K562 (cell line): ENCODE measurements at regions not wholly inside any gene's neighbourhood (a gene's known extent, or its start where the extent isn't known, plus 50 kb on each side); places are given as distances from the start of the nearest gene placed in this dataset.

ENCODE experiments used
- ATAC-seq: fragments of 200-7000 bp; cut with Tn5 transposase; 3 replicates; pipeline ENCODE4 v1.9.1; 2020; ENCODE audit warnings: moderate library complexity
- BruUV-seq: library from RNA; stranded (reverse); fragments of 400-500 nt; replicated peaks from 2 replicates; lab custom pipeline; 2021; lab: Mats Ljungman, UMichigan
- CTCF ChIA-PET: fragments of 300-600 bp; formaldehyde crosslinking; extraction: SDS; loops from one replicate; lab custom pipeline; 2021; ENCODE audit warnings: low intra/inter-chr PET ratio; lab: Yijun Ruan, JAX
- POLR2A ChIA-PET: fragments of 300-600, 350-650 bp; sonication (Branson Sonifier 250); formaldehyde crosslinking; extraction: SDS; loops from one replicate; lab custom pipeline; 2021; ENCODE audit warnings: antibody characterized with exemption, inconsistent platforms; lab: Yijun Ruan, JAX
- DNase-seq, 4 experiments: peaks; one replicate each; pipeline versions ENCODE4 v3.0.0 to v3.0.0-alpha.2; 2011 to 2018; ENCODE audit warnings: low spot score in 3 of 4, mixed read lengths in 3 of 4; ENCODE audit errors: extremely low read depth in 1 of 4
- FAIRE-seq: peaks from 2 replicates; lab custom pipeline; 2011; peaks lifted over from hg19 to GRCh38; lab: Jason Lieb, UNC
- H2AFZ ChIP-seq: 2 replicates; pipeline ENCODE4 v1.6.0; 2011; ENCODE audit warnings: low read depth, low read length, control low read depth, inconsistent platforms
- H3K27ac ChIP-seq: fragments of 200-600 bp; 3 replicates; pipeline ENCODE4 v1.8.0; 2011; ENCODE audit warnings: low read depth, mild to moderate bottlenecking, control low read depth, inconsistent platforms, low read length, moderate library complexity, mixed read lengths; ENCODE audit errors: extremely low read depth
- H3K27me3 ChIP-seq, 2 experiments: fragments of 300-600 bp in 1 of 2; 2 replicates in 1 of 2; 3 replicates in 1 of 2; pipeline versions ENCODE4 v1.6.0 to v1.8.0; 2011; ENCODE audit warnings: inconsistent platforms in 2 of 2, low read length in 2 of 2, mild to moderate bottlenecking in 1 of 2, mixed read lengths in 1 of 2, moderate library complexity in 1 of 2; ENCODE audit not compliant: control insufficient read depth in 2 of 2, insufficient read depth in 2 of 2
- H3K36me3 ChIP-seq: fragments of 300-600 bp; 3 replicates; pipeline ENCODE4 v1.8.0; 2011; ENCODE audit warnings: mild to moderate bottlenecking, low read length, inconsistent platforms; ENCODE audit not compliant: control insufficient read depth, insufficient read depth
- H3K4me1 ChIP-seq, 2 experiments: fragments of 200-600 bp in 1 of 2; replicated peaks in 1 of 2; 2 replicates in 1 of 2; 3 replicates in 1 of 2; pipeline versions ENCODE4 v1.5.1 to v1.8.0; 2011; ENCODE audit warnings: inconsistent platforms in 2 of 2, low read length in 2 of 2, mild to moderate bottlenecking in 1 of 2, mixed read lengths in 1 of 2, moderate library complexity in 1 of 2; ENCODE audit not compliant: control insufficient read depth in 2 of 2, insufficient read depth in 2 of 2
- H3K4me2 ChIP-seq: 2 replicates; pipeline ENCODE4 v1.6.1; 2011; ENCODE audit warnings: low read length, control low read depth, inconsistent platforms, mixed read lengths; ENCODE audit not compliant: insufficient read depth
- H3K4me3 ChIP-seq: fragments of 200-600 bp; sonication (generic), shearing (Covaris generic); 2 replicates; pipeline ENCODE4 v1.5.1; 2016; ENCODE audit warnings: control low read depth, inconsistent platforms
- H3K79me2 ChIP-seq: fragments of 200-600 bp; 3 replicates; pipeline ENCODE4 v1.8.0; 2011; ENCODE audit warnings: low read length, inconsistent platforms; ENCODE audit not compliant: control insufficient read depth, insufficient read depth
- H3K9ac ChIP-seq, 2 experiments: 2 replicates each; pipeline versions ENCODE4 v1.6.0 to v1.6.1; 2011; ENCODE audit warnings: low read depth in 2 of 2, low read length in 2 of 2, control low read depth in 1 of 2, inconsistent platforms in 1 of 2, mild to moderate bottlenecking in 1 of 2, mixed read lengths in 1 of 2; ENCODE audit not compliant: insufficient read depth in 1 of 2
- H3K9me1 ChIP-seq: one replicate; pipeline ENCODE4 v1.6.0; 2011; ENCODE audit warnings: inconsistent platforms, mild to moderate bottlenecking, low read length, moderate library complexity; ENCODE audit not compliant: control insufficient read depth, insufficient read depth
- H3K9me3 ChIP-seq: replicated peaks from 2 replicates; pipeline ENCODE4 v1.5.1; 2011; ENCODE audit warnings: low read depth, low read length, inconsistent platforms; ENCODE audit not compliant: control insufficient read depth, insufficient read depth
- H4K20me1 ChIP-seq: replicated peaks from 2 replicates; pipeline ENCODE4 v1.6.1; 2011; ENCODE audit warnings: low read length, inconsistent platforms, mixed read lengths; ENCODE audit not compliant: control insufficient read depth, insufficient read depth
- CAMTA2 ChIP-seq: fragments of 250-450 bp; sonication (Bioruptor Pico); conservative IDR thresholded peaks from 2 replicates; pipeline ENCODE4 v1.5.1; 2022
- ESRRA ChIP-seq: fragments of 450-650 bp; IDR thresholded peaks from 2 replicates; pipeline ENCODE4 v1.6.1; 2014; ENCODE audit warnings: low read depth, mild to moderate bottlenecking, moderate library complexity, borderline replicate concordance
- LCOR ChIP-seq: sonication (generic); formaldehyde crosslinking; IDR thresholded peaks from 2 replicates; pipeline ENCODE4 v1.8.0; 2022; ENCODE audit warnings: mild to moderate bottlenecking, missing genetic modification reagents
- MAFK ChIP-seq: IDR thresholded peaks from 2 replicates; pipeline ENCODE4 v1.6.1; 2011; ENCODE audit warnings: low read length, improper control_type of control experiment
- RBM22 ChIP-seq: fragments of 200-400 bp; formaldehyde crosslinking; IDR thresholded peaks from 2 replicates; pipeline ENCODE4 v1.6.1; 2018; ENCODE audit warnings: low read length, low read depth; ENCODE audit not compliant: poor library complexity, severe bottlenecking
- SETDB1 ChIP-seq: IDR thresholded peaks from one replicate; pipeline ENCODE4 v1.6.1; 2012; ENCODE audit warnings: low read length, control low read depth, inconsistent platforms
- SIX5 ChIP-seq, 2 experiments: IDR thresholded peaks; 2 replicates each; pipeline ENCODE4 v1.6.1; 2011; ENCODE audit warnings: low read length in 2 of 2, borderline replicate concordance in 1 of 2, low read depth in 1 of 2, mild to moderate bottlenecking in 1 of 2, moderate library complexity in 1 of 2; ENCODE audit not compliant: insufficient read depth in 1 of 2
- ZNF124 ChIP-seq: sonication (generic); formaldehyde crosslinking; IDR thresholded peaks from 2 replicates; pipeline ENCODE4 v1.8.1; 2022; ENCODE audit warnings: missing genetic modification reagents
- ZNF133 ChIP-seq: fragments of 250-450 bp; sonication (Bioruptor Pico); IDR thresholded peaks from 2 replicates; pipeline ENCODE4 v1.4.0; 2020; ENCODE audit warnings: mild to moderate bottlenecking
- ZNF197 ChIP-seq: fragments of 200-800 bp; sonication (Bioruptor generic); IDR thresholded peaks from 2 replicates; pipeline ENCODE4 v1.6.1; 2016; ENCODE audit warnings: low read depth, missing genetic modification characterization, missing compliant biosample characterization
- ZNF445 ChIP-seq: fragments of 250-450 bp; sonication (Bioruptor Pico); IDR thresholded peaks from 2 replicates; pipeline ENCODE4 v1.4.0; 2020; ENCODE audit warnings: low read depth, mild to moderate bottlenecking, moderate library complexity
- ZNF696 ChIP-seq: fragments of 250-450 bp; sonication (Bioruptor Pico); conservative IDR thresholded peaks from 2 replicates; pipeline ENCODE4 v1.4.0; 2020; ENCODE audit warnings: mild to moderate bottlenecking, moderate library complexity
- ZNF707 ChIP-seq: fragments of 250-450 bp; sonication (Bioruptor Pico); conservative IDR thresholded peaks from 2 replicates; pipeline ENCODE4 v1.8.0; 2022; ENCODE audit warnings: inconsistent platforms, mild to moderate bottlenecking, moderate library complexity
- ZNF764 ChIP-seq: fragments of 250-450 bp; sonication (Bioruptor Pico); IDR thresholded peaks from 2 replicates; pipeline ENCODE4 v1.4.0; 2020; ENCODE audit warnings: low read depth, mild to moderate bottlenecking, moderate library complexity
- WGBS: fragments of 100-300 bp; shearing (Covaris generic); methylation state at CpG from one replicate; pipeline ENCODE4 v1.1.6; 2016; ENCODE audit warnings: low coverage, mixed read lengths; ENCODE audit not compliant: insufficient coverage; ENCODE audit errors: missing lambda C conversion rate; 5-methylcytosine and 5-hydroxymethylcytosine counted together
- in situ Hi-C: fragments of 300-500 bp; cut with MboI; formaldehyde crosslinking; loops from 4 replicates; pipeline ENCODE4 v1.15.0; 2018; ENCODE audit warnings: inconsistent platforms, mixed read lengths
- intact Hi-C: fragments of 100-400 bp; cut with micrococcal nuclease; formaldehyde crosslinking; loops from 2 replicates; pipeline ENCODE4 v1.14.2; 2022
- TF ChIP-seq, protein P1 (sequence below), 2 experiments: fragments of 450-650 bp in 1 of 2; IDR thresholded peaks; 2 replicates each; pipeline ENCODE4 v1.6.1; 2011 to 2017; ENCODE audit warnings: low read depth in 2 of 2, antibody characterized with exemption in 1 of 2, borderline replicate concordance in 1 of 2, low read length in 1 of 2, mild to moderate bottlenecking in 1 of 2, mixed read lengths in 1 of 2; ENCODE audit not compliant: control insufficient read depth in 1 of 2
- TF ChIP-seq, protein P2 (sequence below): fragments of 250-450 bp; sonication (Bioruptor Pico); IDR thresholded peaks from 2 replicates; pipeline ENCODE4 v1.8.0; 2022; ENCODE audit warnings: moderate library complexity, mild to moderate bottlenecking, inconsistent platforms

DNA sequence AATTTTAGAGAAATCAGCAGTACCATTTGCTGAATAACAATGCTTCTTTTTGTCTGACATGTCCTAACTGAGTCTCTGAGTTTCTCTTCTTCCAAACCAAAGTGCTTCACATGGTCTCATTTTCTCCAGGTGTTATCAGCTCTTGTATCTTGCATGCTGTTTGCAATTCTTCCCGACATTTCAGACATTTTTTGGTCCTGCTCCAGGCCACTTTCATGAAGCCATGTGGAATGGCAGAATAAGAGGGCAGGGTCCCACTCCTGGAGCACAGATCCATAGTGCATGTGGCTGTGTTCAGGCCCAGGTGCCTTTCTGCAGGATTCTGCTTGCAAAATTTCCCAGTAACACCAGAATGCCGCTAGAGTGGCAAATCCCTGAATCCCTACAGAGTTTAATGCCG lies 916.2 kb downstream of the NXPH1 start (continued):
- TF ChIP-seq, protein P1, sequence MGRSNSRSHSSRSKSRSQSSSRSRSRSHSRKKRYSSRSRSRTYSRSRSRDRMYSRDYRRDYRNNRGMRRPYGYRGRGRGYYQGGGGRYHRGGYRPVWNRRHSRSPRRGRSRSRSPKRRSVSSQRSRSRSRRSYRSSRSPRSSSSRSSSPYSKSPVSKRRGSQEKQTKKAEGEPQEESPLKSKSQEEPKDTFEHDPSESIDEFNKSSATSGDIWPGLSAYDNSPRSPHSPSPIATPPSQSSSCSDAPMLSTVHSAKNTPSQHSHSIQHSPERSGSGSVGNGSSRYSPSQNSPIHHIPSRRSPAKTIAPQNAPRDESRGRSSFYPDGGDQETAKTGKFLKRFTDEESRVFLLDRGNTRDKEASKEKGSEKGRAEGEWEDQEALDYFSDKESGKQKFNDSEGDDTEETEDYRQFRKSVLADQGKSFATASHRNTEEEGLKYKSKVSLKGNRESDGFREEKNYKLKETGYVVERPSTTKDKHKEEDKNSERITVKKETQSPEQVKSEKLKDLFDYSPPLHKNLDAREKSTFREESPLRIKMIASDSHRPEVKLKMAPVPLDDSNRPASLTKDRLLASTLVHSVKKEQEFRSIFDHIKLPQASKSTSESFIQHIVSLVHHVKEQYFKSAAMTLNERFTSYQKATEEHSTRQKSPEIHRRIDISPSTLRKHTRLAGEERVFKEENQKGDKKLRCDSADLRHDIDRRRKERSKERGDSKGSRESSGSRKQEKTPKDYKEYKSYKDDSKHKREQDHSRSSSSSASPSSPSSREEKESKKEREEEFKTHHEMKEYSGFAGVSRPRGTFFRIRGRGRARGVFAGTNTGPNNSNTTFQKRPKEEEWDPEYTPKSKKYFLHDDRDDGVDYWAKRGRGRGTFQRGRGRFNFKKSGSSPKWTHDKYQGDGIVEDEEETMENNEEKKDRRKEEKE (IDR thresholded peaks at IDR 0.05; ENCODE audit: borderline replicate concordance in 1 of 2, control insufficient read depth in 1 of 2, low read depth in 2 of 2, low read length in 1 of 2) = no peak

DNA sequence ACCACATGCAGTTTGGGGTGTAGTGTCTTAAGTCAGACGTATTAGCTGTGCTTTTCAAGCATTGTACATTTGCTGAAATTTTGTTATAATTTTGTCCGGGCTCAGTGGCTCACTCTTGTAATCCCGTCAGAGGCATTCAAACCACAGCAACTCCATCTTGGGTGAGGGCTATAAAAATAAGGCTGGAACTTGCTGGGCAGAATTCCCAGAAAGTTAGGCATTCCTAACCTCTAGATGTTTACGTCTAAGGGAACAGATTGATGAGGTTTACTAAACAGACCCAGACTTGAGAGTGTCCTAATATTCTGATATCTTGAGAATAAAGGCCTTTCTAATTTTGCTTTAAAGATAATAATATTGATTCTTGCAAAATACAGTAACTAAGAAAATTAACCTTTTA lies 957.8 kb downstream of the NXPH1 start:
- H3K36me3 ChIP-seq = no peaks in the 10 kb centered on the region
- H3K4me2 ChIP-seq = no peak overlapping the region
- ATAC-seq (no peak), FAIRE-seq (no peak), DNase-seq (no peak)
- BruUV-seq = no TSS peak
- intact Hi-C loops = no loop called here
- no peaks in the 10 kb centered on the region for H3K27me3 ChIP-seq
- no peaks in the 10 kb centered on the region for H3K79me2 ChIP-seq
- H3K9ac ChIP-seq = no peak overlapping the region
- no peak overlapping the region for H2AFZ ChIP-seq
- no peak overlapping the region for H3K27ac ChIP-seq
- ChIA-PET POLR2A (no interaction called here), CTCF (no interaction called here)
- no peak overlapping the region for H3K4me3 ChIP-seq
- in situ Hi-C loops = no loop called here
- no peaks in the 10 kb centered on the region for H4K20me1 ChIP-seq
- H3K9me1 ChIP-seq = no peaks in the 10 kb centered on the region
- H3K9me3 ChIP-seq = no peaks in the 10 kb centered on the region; the same call in 1 of the 2 replicates
- no peaks in the 10 kb centered on the region for H3K4me1 ChIP-seq
- 3% methylated on average over 4 of the region's 4 CpGs for WGBS
- TF ChIP-seq ZNF133 (CRISPR knock-in tag) (no peak), ZNF445 (CRISPR knock-in tag) (no peak), SIX5 (IDR thresholded peaks at IDR 0.05; ENCODE audit: borderline replicate concordance in 1 of 2, insufficient read depth in 1 of 2, low read depth in 1 of 2, low read length in 2 of 2) (no peak), SETDB1 (no peak), ZNF764 (CRISPR knock-in tag) (no peak), MAFK (no peak), CAMTA2 (CRISPR knock-in tag) (no peak), ESRRA (no peak), ZNF197 (no peak), ZNF124 (CRISPR knock-in tag) (no peak), ZNF707 (CRISPR knock-in tag) (no peak), RBM22 (no peak), ZNF696 (CRISPR knock-in tag) (no peak), LCOR (CRISPR knock-in tag) (no peak)
- TF ChIP-seq, protein P2, sequence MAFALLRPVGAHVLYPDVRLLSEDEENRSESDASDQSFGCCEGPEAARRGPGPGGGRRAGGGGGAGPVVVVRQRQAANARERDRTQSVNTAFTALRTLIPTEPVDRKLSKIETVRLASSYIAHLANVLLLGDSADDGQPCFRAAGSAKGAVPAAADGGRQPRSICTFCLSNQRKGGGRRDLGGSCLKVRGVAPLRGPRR (CRISPR knock-in tag) = no peak
